ENCODE measurements at regions not wholly inside any gene's neighbourhood (a gene's known extent, or its start where the extent isn't known, plus 50 kb on each side); places are given as distances from the start of the nearest gene placed in this dataset.

DNA sequence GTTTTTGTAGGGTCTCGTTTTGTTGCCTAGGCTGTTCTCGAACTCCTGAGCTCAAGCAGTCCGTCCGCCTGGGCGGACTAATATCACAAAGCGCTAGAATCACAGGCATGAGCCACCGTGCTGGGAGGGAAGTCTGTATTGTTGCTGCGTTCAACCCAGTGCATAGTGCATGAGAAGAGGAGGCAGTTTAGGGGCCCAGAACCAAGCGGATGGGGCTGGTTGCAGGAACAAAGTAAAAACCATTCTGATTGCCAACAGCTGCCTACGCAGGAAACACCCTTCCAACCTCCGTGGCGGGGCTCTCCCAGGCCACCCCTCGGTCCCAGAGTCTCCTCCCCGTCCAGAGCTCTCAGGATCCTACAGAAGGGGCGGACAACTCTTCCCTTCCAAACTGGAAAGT lies 87.1 kb downstream of the ANXA2R start (continued):
- TF ChIP-seq, protein P1, sequence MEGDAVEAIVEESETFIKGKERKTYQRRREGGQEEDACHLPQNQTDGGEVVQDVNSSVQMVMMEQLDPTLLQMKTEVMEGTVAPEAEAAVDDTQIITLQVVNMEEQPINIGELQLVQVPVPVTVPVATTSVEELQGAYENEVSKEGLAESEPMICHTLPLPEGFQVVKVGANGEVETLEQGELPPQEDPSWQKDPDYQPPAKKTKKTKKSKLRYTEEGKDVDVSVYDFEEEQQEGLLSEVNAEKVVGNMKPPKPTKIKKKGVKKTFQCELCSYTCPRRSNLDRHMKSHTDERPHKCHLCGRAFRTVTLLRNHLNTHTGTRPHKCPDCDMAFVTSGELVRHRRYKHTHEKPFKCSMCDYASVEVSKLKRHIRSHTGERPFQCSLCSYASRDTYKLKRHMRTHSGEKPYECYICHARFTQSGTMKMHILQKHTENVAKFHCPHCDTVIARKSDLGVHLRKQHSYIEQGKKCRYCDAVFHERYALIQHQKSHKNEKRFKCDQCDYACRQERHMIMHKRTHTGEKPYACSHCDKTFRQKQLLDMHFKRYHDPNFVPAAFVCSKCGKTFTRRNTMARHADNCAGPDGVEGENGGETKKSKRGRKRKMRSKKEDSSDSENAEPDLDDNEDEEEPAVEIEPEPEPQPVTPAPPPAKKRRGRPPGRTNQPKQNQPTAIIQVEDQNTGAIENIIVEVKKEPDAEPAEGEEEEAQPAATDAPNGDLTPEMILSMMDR (IDR thresholded peaks at IDR 0.05; ENCODE audit: control extremely low read depth in 1 of 3, insufficient read depth in 1 of 3, low read depth in 1 of 3, low read length in 3 of 3) = no peak
- TF ChIP-seq KDM4A (IDR thresholded peaks at IDR 0.05; ENCODE audit: low read depth, low read length, severe bottlenecking) = no peak
- TF ChIP-seq SP4 (IDR thresholded peaks at IDR 0.05; ENCODE audit: low read length) = no peak
- no peak for TF ChIP-seq SUZ12 (IDR thresholded peaks at IDR 0.05; ENCODE audit: low read length)
